Suprapubic skin (tissue), 4 donors: ENCODE measurements at regions not wholly inside any gene's neighbourhood (a gene's known extent, or its start where the extent isn't known, plus 50 kb on each side); places are given as distances from the start of the nearest gene placed in this dataset.

Experiments
- DNase-seq, 2 donors: peaks; one replicate each; pipeline ENCODE4 v3.0.0-alpha.2; 2019; ENCODE audit warnings: low spot score in 2 of 2
- H3K27ac ChIP-seq: fragments of 200-600 bp; sonication (generic); one replicate; pipeline ENCODE4 v1.5.1; 2019
- H3K27me3 ChIP-seq: fragments of 200-600 bp; sonication (generic); one replicate; pipeline ENCODE4 v1.5.1; 2019
- H3K36me3 ChIP-seq: fragments of 200-600 bp; sonication (generic); one replicate; pipeline ENCODE4 v1.5.1; 2019
- H3K4me1 ChIP-seq: fragments of 200-600 bp; sonication (generic); one replicate; pipeline ENCODE4 v1.5.1; 2019
- H3K4me3 ChIP-seq: fragments of 200-600 bp; sonication (generic); one replicate; pipeline ENCODE4 v1.5.1; 2019; ENCODE audit warnings: mild to moderate bottlenecking
- H3K9me3 ChIP-seq: fragments of 200-600 bp; sonication (generic); one replicate; pipeline ENCODE4 v1.5.1; 2019
- CTCF ChIP-seq, 2 donors: fragments of 200-600 bp in 1 of 2; fragments of 450-650 bp in 1 of 2; sonication (generic) in 1 of 2; IDR thresholded peaks; one replicate each; pipeline ENCODE4 v1.5.1; 2016 to 2019; ENCODE audit warnings: antibody characterized with exemption in 2 of 2, mild to moderate bottlenecking in 1 of 2, moderate library complexity in 1 of 2
- EP300 ChIP-seq: sonication (generic); formaldehyde crosslinking; IDR thresholded peaks from one replicate; pipeline ENCODE4 v1.6.1; 2017; ENCODE audit warnings: antibody characterized with exemption
- POLR2A ChIP-seq, 2 donors: fragments of 450-650 bp; IDR thresholded peaks; one replicate each; pipeline ENCODE4 v1.6.1; 2017; ENCODE audit warnings: antibody characterized with exemption in 2 of 2, mild to moderate bottlenecking in 2 of 2, moderate library complexity in 2 of 2
- POLR2AphosphoS5 ChIP-seq, 3 donors: sonication (generic); formaldehyde crosslinking; IDR thresholded peaks; one replicate each; pipeline ENCODE4 v1.6.1; 2017; ENCODE audit warnings: antibody characterized with exemption in 3 of 3
- WGBS: methylation state at CpG from one replicate; pipeline ENCODE4 v1.1.5; 2018; 5-methylcytosine and 5-hydroxymethylcytosine counted together

- H3K27me3 ChIP-seq: no peaks in the 10 kb centered on the region
- no peak for DNase-seq
- H3K27ac ChIP-seq: no peak overlapping the region
- H3K36me3 ChIP-seq: no peaks in the 10 kb centered on the region
- 38% methylated on average over 4 of the region's 4 CpGs for WGBS
- no peak for TF ChIP-seq CTCF (IDR thresholded peaks at IDR 0.05)
- TF ChIP-seq POLR2AphosphoS5 (IDR thresholded peaks at IDR 0.05): no peak
- TF ChIP-seq POLR2A (IDR thresholded peaks at IDR 0.05): no peak
- no peak for TF ChIP-seq EP300
- H3K4me1 ChIP-seq: no peaks in the 10 kb centered on the region
- no peak overlapping the region for H3K4me3 ChIP-seq
- no peaks in the 10 kb centered on the region for H3K9me3 ChIP-seq
These were observed 54.2 kb upstream of the MCTP2 start for GRCh38 chr15:94177112-94177511.

- Histone ChIP-seq H3K4me1 (no peaks in the 10 kb centered on the region), H3K9me3 (no peaks in the 10 kb centered on the region), H3K4me3 (no peak overlapping the region), H3K27me3 (no peaks in the 10 kb centered on the region), H3K36me3 (no peaks in the 10 kb centered on the region), H3K27ac (no peak overlapping the region)
- WGBS: 65% methylated on average over 1 of the region's 1 CpG
- TF ChIP-seq CTCF (IDR thresholded peaks at IDR 0.05): no peak
- TF ChIP-seq POLR2A (IDR thresholded peaks at IDR 0.05): no peak
- no peak for TF ChIP-seq POLR2AphosphoS5 (IDR thresholded peaks at IDR 0.05)
- no peak for TF ChIP-seq EP300
- DNase-seq: no peak
These were observed 55.9 kb upstream of the MCTP2 start for GRCh38 chr15:94175420-94175819.

- no peaks in the 10 kb centered on the region for H3K36me3 ChIP-seq
- H3K27ac ChIP-seq: no peak overlapping the region
- no peaks in the 10 kb centered on the region for H3K9me3 ChIP-seq
These were observed 57.0 kb upstream of the MCTP2 start for GRCh38 chr15:94174399-94174802.

GRCh38 chr15:94168250-94168649, 63.1 kb upstream of the MCTP2 start:
- no peaks in the 10 kb centered on the region for H3K27me3 ChIP-seq
- H3K4me3 ChIP-seq: no peak overlapping the region
- H3K36me3 ChIP-seq: no peaks in the 10 kb centered on the region
- no peak for TF ChIP-seq EP300
- TF ChIP-seq POLR2A (IDR thresholded peaks at IDR 0.05): no peak
- TF ChIP-seq POLR2AphosphoS5 (IDR thresholded peaks at IDR 0.05): no peak
- TF ChIP-seq CTCF (IDR thresholded peaks at IDR 0.05): no peak
- no peaks in the 10 kb centered on the region for H3K9me3 ChIP-seq
- no peaks in the 10 kb centered on the region for H3K4me1 ChIP-seq
- 92% methylated on average over 8 of the region's 8 CpGs for WGBS
- no peak overlapping the region for H3K27ac ChIP-seq
- DNase-seq: no peak

More at GRCh38 chr15:94174399-94174802, 57.0 kb upstream of the MCTP2 start:
- Histone ChIP-seq H3K4me3 (no peak overlapping the region), H3K27me3 (no peaks in the 10 kb centered on the region), H3K4me1 (no peaks in the 10 kb centered on the region)
- TF ChIP-seq EP300 (no peak), CTCF (IDR thresholded peaks at IDR 0.05) (no peak), POLR2A (IDR thresholded peaks at IDR 0.05) (no peak), POLR2AphosphoS5 (IDR thresholded peaks at IDR 0.05) (no peak)
- no peak for DNase-seq

GRCh38 chr15:94164971-94165370, 66.4 kb upstream of the MCTP2 start:
- TF ChIP-seq POLR2AphosphoS5 (IDR thresholded peaks at IDR 0.05) (no peak), EP300 (no peak), POLR2A (IDR thresholded peaks at IDR 0.05) (no peak), CTCF (IDR thresholded peaks at IDR 0.05) (no peak)
- Histone ChIP-seq H3K27me3 (no peaks in the 10 kb centered on the region), H3K4me1 (no peaks in the 10 kb centered on the region), H3K36me3 (no peaks in the 10 kb centered on the region), H3K9me3 (no peaks in the 10 kb centered on the region), H3K4me3 (no peak overlapping the region), H3K27ac (no peak overlapping the region)
- no peak for DNase-seq
- 74% methylated on average over 3 of the region's 3 CpGs for WGBS
